ENCODE measurements at regions not wholly inside any gene's neighbourhood (a gene's known extent, or its start where the extent isn't known, plus 50 kb on each side); places are given as distances from the start of the nearest gene placed in this dataset.

DNA sequence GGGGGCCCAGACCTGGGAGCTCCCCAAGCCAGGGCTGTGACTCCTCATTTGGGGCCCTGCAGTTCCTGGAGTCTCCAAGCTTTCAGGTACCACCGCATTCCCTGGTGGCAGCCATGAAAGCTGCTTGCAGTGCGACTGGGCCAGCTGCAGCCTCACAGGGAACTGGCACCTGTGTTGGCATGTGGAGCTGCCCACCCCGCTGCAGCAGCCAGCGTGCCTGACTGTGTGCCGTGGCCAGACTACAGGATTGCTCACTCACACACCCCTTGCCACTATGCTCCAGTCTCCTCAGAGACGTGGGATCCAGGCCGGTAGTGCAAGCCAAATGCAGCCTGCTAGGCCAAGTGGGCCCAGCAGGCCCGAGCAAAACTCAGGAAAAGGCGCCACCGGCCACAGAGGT, 450.7 kb downstream of the COL12A1 start:
- no peak overlapping the region for H3K4me3 ChIP-seq (ENCODE audit: low read depth, low read length)
- H3K4me2 ChIP-seq (ENCODE audit: low read length): no peak overlapping the region
- H3K18ac ChIP-seq (ENCODE audit: low read length): no peak overlapping the region
- H3K23ac ChIP-seq (ENCODE audit: low read length): no peak overlapping the region
- no peak overlapping the region for H4K91ac ChIP-seq (ENCODE audit: low read depth, low read length)
- no peak for DNase-seq
- H3K36me3 ChIP-seq (ENCODE audit: control insufficient read depth in 1 of 2, insufficient read depth in 2 of 2, low read length in 2 of 2): no peaks in the 10 kb centered on the region
- H3K4ac ChIP-seq (ENCODE audit: low read depth, low read length): no peak overlapping the region
- no peak overlapping the region for H3K14ac ChIP-seq (ENCODE audit: low read length)
- H4K8ac ChIP-seq (ENCODE audit: low read depth, low read length): no peak overlapping the region
- H3K9ac ChIP-seq (ENCODE audit: low read length): no peak overlapping the region
- H2BK120ac ChIP-seq (ENCODE audit: insufficient read depth, low read length, poor library complexity): no peak overlapping the region
- no peak overlapping the region for H2AFZ ChIP-seq (ENCODE audit: insufficient read depth, low read length, poor library complexity)
- H2BK12ac ChIP-seq (ENCODE audit: low read length): no peak overlapping the region
- H4K12ac ChIP-seq (ENCODE audit: low read depth, low read length): no peak overlapping the region
- no peaks in the 10 kb centered on the region for H3K27me3 ChIP-seq (ENCODE audit: insufficient read depth, low read length)
- H3K79me1 ChIP-seq (ENCODE audit: low read length): no peaks in the 10 kb centered on the region
- H3K9me3 ChIP-seq (ENCODE audit: insufficient read depth, low read depth, low read length): no peaks in the 10 kb centered on the region
- no CpG with 5 or more reads among the region's 10 CpGs for WGBS (ENCODE audit: extremely low coverage, insufficient coverage, insufficient read length)
- H2AK5ac ChIP-seq (ENCODE audit: low read length): no peak overlapping the region
- H2BK5ac ChIP-seq (ENCODE audit: low read depth, low read length, poor library complexity): no peak overlapping the region
- H3K4me1 ChIP-seq (ENCODE audit: control insufficient read depth in 1 of 2, insufficient read depth in 2 of 2, low read length in 2 of 2): no peaks in the 10 kb centered on the region
- H3K79me2 ChIP-seq (ENCODE audit: control insufficient read depth, insufficient read depth, low read length, poor library complexity): no peaks in the 10 kb centered on the region
- no peak overlapping the region for H3K27ac ChIP-seq (ENCODE audit: low read depth, low read length)

DNA sequence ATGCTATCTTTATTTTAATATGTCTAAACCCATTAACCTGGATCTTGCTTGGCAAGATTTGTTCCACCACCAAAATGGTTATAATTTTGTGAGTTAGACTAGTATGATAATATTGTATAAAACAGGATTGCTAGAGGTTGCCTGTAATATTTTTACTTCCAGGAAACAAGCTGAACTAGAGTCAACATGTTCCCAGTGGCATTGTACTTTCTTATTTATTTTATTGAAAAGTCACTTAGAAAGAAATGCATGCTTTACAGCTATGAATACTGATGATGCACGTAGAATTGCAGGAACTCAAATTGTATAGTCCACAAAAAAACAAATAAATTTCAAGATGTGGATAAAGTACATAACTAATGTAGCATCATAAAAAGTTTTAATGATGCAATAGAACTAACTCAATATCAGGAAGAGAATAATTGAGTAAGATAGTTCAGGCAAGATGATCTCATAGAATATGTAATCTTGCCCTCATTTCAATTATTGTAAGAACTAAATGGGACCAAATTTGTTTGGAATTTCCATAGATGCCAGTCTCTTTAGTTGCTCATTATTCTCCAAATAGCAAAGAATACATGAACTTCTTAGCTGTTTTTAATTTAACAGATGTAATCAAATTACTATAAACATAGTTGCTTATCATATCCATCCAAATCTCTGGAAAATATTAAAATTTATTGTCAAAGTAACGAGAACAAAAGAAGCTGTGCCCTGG, 451.8 kb downstream of the COL12A1 start:
- Histone ChIP-seq H2AK5ac (ENCODE audit: low read length) (no peak overlapping the region), H3K9me3 (ENCODE audit: insufficient read depth, low read depth, low read length) (no peaks in the 10 kb centered on the region), H4K12ac (ENCODE audit: low read depth, low read length) (no peak overlapping the region), H3K4me1 (ENCODE audit: control insufficient read depth in 1 of 2, insufficient read depth in 2 of 2, low read length in 2 of 2) (no peaks in the 10 kb centered on the region), H3K36me3 (ENCODE audit: control insufficient read depth in 1 of 2, insufficient read depth in 2 of 2, low read length in 2 of 2) (no peaks in the 10 kb centered on the region), H4K91ac (ENCODE audit: low read depth, low read length) (no peak overlapping the region), H3K79me2 (ENCODE audit: control insufficient read depth, insufficient read depth, low read length, poor library complexity) (no peaks in the 10 kb centered on the region), H3K4ac (ENCODE audit: low read depth, low read length) (no peak overlapping the region), H3K4me2 (ENCODE audit: low read length) (no peak overlapping the region), H3K9ac (ENCODE audit: low read length) (no peak overlapping the region), H3K79me1 (ENCODE audit: low read length) (no peaks in the 10 kb centered on the region), H3K14ac (ENCODE audit: low read length) (no peak overlapping the region), H2BK120ac (ENCODE audit: insufficient read depth, low read length, poor library complexity) (no peak overlapping the region), H2BK5ac (ENCODE audit: low read depth, low read length, poor library complexity) (no peak overlapping the region), H2AFZ (ENCODE audit: insufficient read depth, low read length, poor library complexity) (no peak overlapping the region), H3K4me3 (ENCODE audit: low read depth, low read length) (no peak overlapping the region), H3K27ac (ENCODE audit: low read depth, low read length) (no peak overlapping the region), H2BK12ac (ENCODE audit: low read length) (no peak overlapping the region), H3K27me3 (ENCODE audit: insufficient read depth, low read length) (no peaks in the 10 kb centered on the region), H4K8ac (ENCODE audit: low read depth, low read length) (no peak overlapping the region), H3K18ac (ENCODE audit: low read length) (no peak overlapping the region), H3K23ac (ENCODE audit: low read length) (no peak overlapping the region)
- WGBS (ENCODE audit: extremely low coverage, insufficient coverage, insufficient read length): no CpG with 5 or more reads among the region's 2 CpGs
- no peak for DNase-seq

DNA sequence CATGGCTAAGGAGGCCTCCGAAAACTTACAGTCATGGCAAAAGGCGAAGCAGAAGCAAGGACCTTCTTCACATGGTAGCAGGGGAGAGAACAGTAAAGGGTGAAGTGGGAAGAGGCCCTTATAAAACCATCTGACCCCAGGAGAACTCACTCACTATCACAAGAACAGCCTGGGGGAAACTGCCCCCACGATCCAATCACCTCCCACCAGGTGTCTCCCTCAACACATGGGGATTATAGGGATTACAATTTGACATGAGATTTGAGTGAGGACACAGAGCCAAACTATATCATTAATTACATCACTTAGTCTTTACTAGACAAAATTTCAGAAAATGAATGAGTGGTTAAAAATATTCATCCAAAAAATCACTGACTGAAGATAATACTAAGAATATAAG, 453.6 kb downstream of the COL12A1 start:
- Histone ChIP-seq H2BK5ac (ENCODE audit: low read depth, low read length, poor library complexity) (no peak overlapping the region), H3K36me3 (ENCODE audit: control insufficient read depth in 1 of 2, insufficient read depth in 2 of 2, low read length in 2 of 2) (no peaks in the 10 kb centered on the region), H3K27me3 (ENCODE audit: insufficient read depth, low read length) (no peaks in the 10 kb centered on the region), H3K27ac (ENCODE audit: low read depth, low read length) (no peak overlapping the region), H4K12ac (ENCODE audit: low read depth, low read length) (no peak overlapping the region), H4K8ac (ENCODE audit: low read depth, low read length) (no peak overlapping the region), H3K14ac (ENCODE audit: low read length) (no peak overlapping the region), H3K4me2 (ENCODE audit: low read length) (no peak overlapping the region), H3K4ac (ENCODE audit: low read depth, low read length) (no peak overlapping the region), H3K79me2 (ENCODE audit: control insufficient read depth, insufficient read depth, low read length, poor library complexity) (no peaks in the 10 kb centered on the region), H4K91ac (ENCODE audit: low read depth, low read length) (no peak overlapping the region), H3K23ac (ENCODE audit: low read length) (no peak overlapping the region), H3K9me3 (ENCODE audit: insufficient read depth, low read depth, low read length) (no peaks in the 10 kb centered on the region), H2AFZ (ENCODE audit: insufficient read depth, low read length, poor library complexity) (no peak overlapping the region), H3K18ac (ENCODE audit: low read length) (no peak overlapping the region), H3K4me1 (ENCODE audit: control insufficient read depth in 1 of 2, insufficient read depth in 2 of 2, low read length in 2 of 2) (no peaks in the 10 kb centered on the region), H2BK12ac (ENCODE audit: low read length) (no peak overlapping the region), H3K9ac (ENCODE audit: low read length) (no peak overlapping the region), H3K79me1 (ENCODE audit: low read length) (no peaks in the 10 kb centered on the region), H2AK5ac (ENCODE audit: low read length) (no peak overlapping the region), H2BK120ac (ENCODE audit: insufficient read depth, low read length, poor library complexity) (no peak overlapping the region), H3K4me3 (ENCODE audit: low read depth, low read length) (no peak overlapping the region)
- no CpG with 5 or more reads among the region's 3 CpGs for WGBS (ENCODE audit: extremely low coverage, insufficient coverage, insufficient read length)
- DNase-seq: no peak

DNA sequence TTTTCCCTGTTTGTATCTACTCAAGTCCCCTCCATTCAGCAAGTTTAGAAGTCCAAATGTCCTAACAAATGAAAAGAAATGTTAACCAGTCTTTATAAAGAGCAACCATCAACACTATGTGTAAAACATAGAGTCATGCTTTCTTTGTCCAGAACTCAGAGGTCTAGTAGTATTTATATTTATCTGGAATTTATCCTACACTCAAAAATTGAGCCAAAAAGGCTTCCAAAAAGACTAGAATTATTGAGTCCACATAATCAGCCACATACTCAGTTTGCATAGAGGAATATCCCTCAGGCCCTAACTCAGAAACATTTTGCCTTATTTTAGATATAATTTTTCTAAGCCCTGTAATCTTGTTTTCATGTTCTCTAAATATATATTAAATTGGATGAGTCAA, 455.0 kb downstream of the COL12A1 start:
- Histone ChIP-seq H3K27ac (ENCODE audit: low read depth, low read length) (no peak overlapping the region), H3K4me2 (ENCODE audit: low read length) (no peak overlapping the region), H2BK120ac (ENCODE audit: insufficient read depth, low read length, poor library complexity) (no peak overlapping the region), H4K12ac (ENCODE audit: low read depth, low read length) (no peak overlapping the region), H3K79me2 (ENCODE audit: control insufficient read depth, insufficient read depth, low read length, poor library complexity) (no peaks in the 10 kb centered on the region), H3K4ac (ENCODE audit: low read depth, low read length) (no peak overlapping the region), H3K9ac (ENCODE audit: low read length) (no peak overlapping the region), H4K91ac (ENCODE audit: low read depth, low read length) (no peak overlapping the region), H3K36me3 (ENCODE audit: control insufficient read depth in 1 of 2, insufficient read depth in 2 of 2, low read length in 2 of 2) (no peaks in the 10 kb centered on the region), H3K23ac (ENCODE audit: low read length) (no peak overlapping the region), H3K18ac (ENCODE audit: low read length) (no peak overlapping the region), H2AK5ac (ENCODE audit: low read length) (no peak overlapping the region), H2BK12ac (ENCODE audit: low read length) (no peak overlapping the region), H3K27me3 (ENCODE audit: insufficient read depth, low read length) (no peaks in the 10 kb centered on the region), H4K8ac (ENCODE audit: low read depth, low read length) (no peak overlapping the region), H3K4me1 (ENCODE audit: control insufficient read depth in 1 of 2, insufficient read depth in 2 of 2, low read length in 2 of 2) (no peaks in the 10 kb centered on the region), H3K14ac (ENCODE audit: low read length) (no peak overlapping the region), H3K4me3 (ENCODE audit: low read depth, low read length) (no peak overlapping the region), H2AFZ (ENCODE audit: insufficient read depth, low read length, poor library complexity) (no peak overlapping the region), H3K9me3 (ENCODE audit: insufficient read depth, low read depth, low read length) (no peaks in the 10 kb centered on the region), H3K79me1 (ENCODE audit: low read length) (no peaks in the 10 kb centered on the region), H2BK5ac (ENCODE audit: low read depth, low read length, poor library complexity) (no peak overlapping the region)
- no peak for DNase-seq
